Activated T-cell treated with anti-CD3 and anti-CD28 coated beads, Interleukin-2, amount 50 U/mL, for 24 hours (primary cell): ENCODE measurements at regions not wholly inside any gene's neighbourhood (a gene's known extent, or its start where the extent isn't known, plus 50 kb on each side); places are given as distances from the start of the nearest gene placed in this dataset.
"Not testable (repeated sequence)": the region's sequence is repeated elsewhere in the genome, so short reads cannot be mapped to it uniquely, and the experiment has no call there.

Source experiments
- DNase-seq: peaks from one replicate; pipeline ENCODE4 v3.0.0-alpha.2; 2020
- H3K27ac Mint-ChIP-seq: 2 replicates; pipeline ENCODE4 v1.8.0; 2020; ENCODE audit warnings: mild to moderate bottlenecking, mixed read lengths
- H3K27me3 Mint-ChIP-seq: 2 replicates; pipeline ENCODE4 v1.8.0; 2020; ENCODE audit warnings: mixed read lengths
- H3K36me3 Mint-ChIP-seq: 2 replicates; pipeline ENCODE4 v1.8.0; 2020; ENCODE audit warnings: low read depth, mixed read lengths
- H3K4me1 Mint-ChIP-seq: 2 replicates; pipeline ENCODE4 v1.8.0; 2020; ENCODE audit warnings: low read depth, mixed read lengths
- H3K4me3 Mint-ChIP-seq: 2 replicates; pipeline ENCODE4 v1.8.0; 2020; ENCODE audit warnings: mild to moderate bottlenecking, moderate library complexity, mixed read lengths
- H3K9me3 Mint-ChIP-seq: 2 replicates; pipeline ENCODE4 v1.8.0; 2020; ENCODE audit warnings: mixed read lengths

DNA sequence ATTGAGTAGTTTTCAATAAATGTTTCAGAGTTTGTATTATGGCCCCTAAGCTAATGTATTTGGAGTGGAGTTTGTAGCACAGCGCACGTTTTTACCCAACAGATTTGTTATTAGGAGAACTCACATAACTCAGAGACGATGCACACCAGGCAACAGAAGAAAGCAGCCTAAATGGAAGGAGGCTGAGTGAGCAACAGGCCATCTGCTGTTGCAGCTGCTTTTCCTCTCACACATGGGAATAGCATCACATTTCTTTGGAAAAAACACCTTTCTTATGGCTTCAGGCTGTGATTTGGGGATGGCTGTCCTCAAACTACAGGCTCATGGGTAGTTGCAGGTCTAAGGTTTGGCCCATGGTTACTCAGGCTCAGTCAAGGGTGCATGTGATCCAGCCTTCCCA lies 469.3 kb upstream of the MCTP2 start:
- H3K27me3 Mint-ChIP-seq: peaks cover 11% of the 10 kb centered on the region
- peaks cover 5% of the 10 kb centered on the region for H3K9me3 Mint-ChIP-seq
- no peak for DNase-seq
- no peaks in the 10 kb centered on the region for H3K4me1 Mint-ChIP-seq
- H3K27ac Mint-ChIP-seq: no peak overlapping the region
- H3K36me3 Mint-ChIP-seq: no peaks in the 10 kb centered on the region
- no peak overlapping the region for H3K4me3 Mint-ChIP-seq

DNA sequence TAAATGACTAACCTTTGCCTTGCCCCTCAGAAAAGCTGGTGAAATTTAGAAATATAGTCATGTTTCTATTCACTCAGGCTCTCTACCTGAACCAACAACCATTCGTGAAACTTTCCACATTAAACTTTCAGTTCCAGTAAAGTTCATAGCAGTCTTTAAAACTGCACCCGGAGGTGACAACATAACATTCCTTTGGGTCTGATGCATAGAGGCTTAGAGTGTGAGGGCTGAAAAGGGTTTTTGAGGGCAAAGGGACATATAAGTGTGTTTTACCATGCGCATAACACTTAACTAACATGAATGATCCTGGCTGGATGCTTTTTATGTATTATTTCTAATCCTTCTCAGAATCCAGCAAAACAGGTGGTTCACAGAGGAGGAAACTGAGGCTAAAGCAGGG lies 471.7 kb upstream of the MCTP2 start:
- Mint-ChIP-seq H3K27ac (no peak overlapping the region), H3K36me3 (no peaks in the 10 kb centered on the region), H3K4me1 (no peaks in the 10 kb centered on the region), H3K4me3 (no peak overlapping the region), H3K9me3 (peaks cover 9% of the 10 kb centered on the region), H3K27me3 (peaks cover 3% of the 10 kb centered on the region)
- no peak for DNase-seq

DNA sequence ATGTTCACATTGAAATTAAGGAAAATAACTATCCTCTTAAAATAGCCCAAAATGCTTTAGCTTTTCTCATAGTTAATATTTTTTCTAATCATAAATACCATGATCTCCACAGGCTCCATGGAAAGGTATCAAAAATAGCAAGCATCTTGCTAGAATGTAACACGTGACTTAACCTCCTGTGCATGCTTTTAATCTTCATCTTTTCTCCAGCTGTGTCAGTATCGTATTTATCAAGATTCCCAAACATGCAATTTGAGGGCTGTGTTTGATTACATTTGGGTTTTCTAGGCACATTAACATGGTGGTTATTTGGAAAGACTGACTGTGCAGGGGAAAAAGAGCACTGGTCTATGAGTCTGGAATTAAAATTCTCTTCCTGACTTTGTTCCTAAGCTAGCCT lies 472.5 kb upstream of the MCTP2 start:
- Mint-ChIP-seq H3K4me3 (no peak overlapping the region), H3K27ac (no peak overlapping the region), H3K36me3 (no peaks in the 10 kb centered on the region), H3K4me1 (no peaks in the 10 kb centered on the region), H3K27me3 (peaks cover 3% of the 10 kb centered on the region), H3K9me3 (peaks cover 9% of the 10 kb centered on the region)
- no peak for DNase-seq

DNA sequence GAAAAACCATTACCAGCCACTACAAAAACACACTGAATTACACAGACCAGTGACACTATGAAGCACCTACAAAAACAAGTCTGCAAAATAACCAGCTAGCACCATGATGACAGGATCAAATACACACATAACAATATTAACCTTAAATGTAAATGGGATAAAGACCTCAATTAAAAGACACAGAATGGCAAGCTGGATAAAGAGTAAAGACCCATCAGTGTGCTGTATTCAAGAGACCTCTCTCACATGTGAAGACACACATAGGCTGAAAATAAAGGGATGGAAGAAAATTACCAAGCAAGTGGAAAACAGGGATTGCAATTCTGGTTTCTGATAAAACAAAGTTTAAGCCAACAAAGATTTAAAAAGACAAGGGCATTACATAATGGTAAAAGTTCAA lies 482.7 kb upstream of the MCTP2 start:
- Mint-ChIP-seq H3K9me3 (peaks cover 29% of the 10 kb centered on the region), H3K4me1 (no peaks in the 10 kb centered on the region), H3K36me3 (no peaks in the 10 kb centered on the region), H3K27me3 (peaks cover 15% of the 10 kb centered on the region), H3K27ac (no peak overlapping the region), H3K4me3 (no peak overlapping the region)
- no peak for DNase-seq

DNA sequence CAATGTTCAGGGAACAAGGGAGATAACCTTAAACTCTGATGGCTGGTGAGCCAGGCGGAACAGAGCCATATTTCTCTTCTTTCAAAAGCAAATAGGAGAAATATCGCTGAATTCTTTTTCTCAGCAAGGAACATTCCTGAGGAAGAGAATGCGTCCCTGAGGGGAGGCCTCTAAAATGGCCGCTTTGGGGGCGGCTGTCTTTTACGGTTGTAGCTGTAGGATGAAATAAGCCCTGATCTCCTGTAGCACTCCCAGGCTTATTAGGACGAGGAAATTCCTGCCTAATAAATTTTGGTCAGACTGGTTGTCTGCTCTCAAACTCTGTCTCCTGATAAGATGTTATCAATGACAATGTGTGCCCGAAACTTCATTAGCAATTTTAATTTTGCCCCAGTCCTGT lies 496.4 kb upstream of the MCTP2 start:
- H3K4me3 Mint-ChIP-seq, H3K4me1 Mint-ChIP-seq, H3K27ac Mint-ChIP-seq, H3K36me3 Mint-ChIP-seq, H3K27me3 Mint-ChIP-seq, DNase-seq: not testable (repeated sequence)
- peaks cover 17% of the 10 kb centered on the region for H3K9me3 Mint-ChIP-seq

DNA sequence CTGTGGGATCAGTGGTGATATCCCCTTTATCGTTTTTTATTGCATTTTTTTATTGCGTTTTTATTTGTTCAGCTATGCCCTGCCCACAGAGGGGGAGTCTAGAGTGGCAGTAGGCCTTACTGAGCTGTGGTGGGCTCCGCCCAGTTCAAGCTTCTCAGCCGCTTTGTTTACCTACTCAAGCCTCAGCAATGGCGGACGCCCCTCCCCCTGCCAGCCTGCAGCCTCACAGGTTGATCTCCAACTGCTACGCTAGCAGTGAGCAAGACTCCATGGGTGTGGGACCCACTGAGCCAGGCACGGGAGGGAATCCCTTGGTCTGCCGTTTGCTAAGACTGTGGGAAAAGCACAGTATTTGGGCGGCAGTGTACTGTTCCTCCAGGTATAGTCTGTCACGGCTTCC lies 500.6 kb upstream of the MCTP2 start:
- DNase-seq: no peak
- Mint-ChIP-seq H3K27ac (no peak overlapping the region), H3K9me3 (peaks cover 20% of the 10 kb centered on the region), H3K27me3 (peaks cover 3% of the 10 kb centered on the region), H3K4me3 (no peak overlapping the region), H3K36me3 (no peaks in the 10 kb centered on the region), H3K4me1 (no peaks in the 10 kb centered on the region)

DNA sequence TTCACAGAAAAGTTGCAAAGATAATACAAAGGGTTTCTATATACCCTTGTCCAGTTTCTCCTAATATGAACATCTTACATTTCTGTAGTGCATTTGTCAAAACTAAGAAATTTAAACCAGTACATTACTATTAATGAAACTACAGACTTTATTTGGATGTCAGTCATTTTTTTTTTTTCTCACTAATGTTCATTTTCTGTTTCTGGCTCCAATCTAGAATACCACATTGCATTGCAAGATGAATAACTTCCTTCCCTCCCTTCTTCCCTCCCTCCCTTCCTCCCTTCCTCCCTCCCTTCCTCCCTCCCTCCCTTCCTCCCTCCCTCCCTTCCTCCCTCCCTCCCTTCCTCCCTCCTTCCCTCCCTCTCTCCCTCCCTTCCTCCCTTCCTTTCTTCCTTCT lies 509.2 kb upstream of the MCTP2 start:
- no peaks in the 10 kb centered on the region for H3K36me3 Mint-ChIP-seq
- H3K4me3 Mint-ChIP-seq: no peak overlapping the region
- no peak overlapping the region for H3K27ac Mint-ChIP-seq
- no peak for DNase-seq
- peaks cover 5% of the 10 kb centered on the region for H3K27me3 Mint-ChIP-seq
- H3K4me1 Mint-ChIP-seq: no peaks in the 10 kb centered on the region
- no peaks in the 10 kb centered on the region for H3K9me3 Mint-ChIP-seq

DNA sequence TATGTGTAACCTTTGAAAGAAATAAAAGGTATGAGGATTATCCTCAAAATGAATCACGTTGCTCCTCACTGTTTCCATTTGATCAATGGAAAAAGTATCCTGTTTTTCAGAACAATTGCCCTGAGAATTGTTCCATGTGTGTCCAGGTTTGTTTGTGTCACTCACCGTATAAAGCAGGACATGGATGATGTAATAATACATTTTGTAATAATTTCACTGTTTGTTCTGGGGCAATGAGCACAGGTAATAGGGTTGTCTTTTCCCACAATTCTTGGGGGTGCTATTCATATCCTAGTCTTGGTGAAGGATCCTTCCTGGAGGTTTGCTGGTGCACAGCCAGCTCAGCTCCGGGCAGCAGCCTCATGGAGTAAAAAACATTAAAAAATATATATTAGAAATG lies 510.8 kb upstream of the MCTP2 start:
- H3K36me3 Mint-ChIP-seq: no peaks in the 10 kb centered on the region
- no peaks in the 10 kb centered on the region for H3K9me3 Mint-ChIP-seq
- DNase-seq: no peak
- no peak overlapping the region for H3K27ac Mint-ChIP-seq
- H3K27me3 Mint-ChIP-seq: peaks cover 5% of the 10 kb centered on the region
- H3K4me1 Mint-ChIP-seq: no peaks in the 10 kb centered on the region
- H3K4me3 Mint-ChIP-seq: no peak overlapping the region

DNA sequence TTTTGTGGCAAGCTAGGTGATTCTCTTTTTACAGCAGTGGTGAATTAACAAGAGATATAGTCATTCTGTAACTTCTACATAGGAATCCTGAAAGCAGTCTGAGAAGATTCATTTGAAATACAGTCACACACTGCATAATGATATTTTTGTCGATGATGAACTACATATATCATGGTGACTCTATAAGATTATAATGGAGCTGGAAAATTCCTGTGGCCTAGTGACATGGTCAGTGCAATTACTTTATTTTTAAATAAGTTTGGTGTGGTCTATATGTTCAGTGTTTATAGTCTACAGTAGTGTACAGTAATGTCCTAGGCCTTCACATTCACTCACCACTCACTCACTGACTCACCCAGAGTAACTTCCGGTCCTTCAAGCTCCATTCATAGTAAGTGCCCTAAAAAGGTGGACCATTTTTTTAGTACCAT lies 511.4 kb upstream of the MCTP2 start:
- no peak overlapping the region for H3K27ac Mint-ChIP-seq
- H3K9me3 Mint-ChIP-seq: no peaks in the 10 kb centered on the region
- H3K4me3 Mint-ChIP-seq: no peak overlapping the region
- DNase-seq: no peak
- H3K36me3 Mint-ChIP-seq: no peaks in the 10 kb centered on the region
- H3K4me1 Mint-ChIP-seq: no peaks in the 10 kb centered on the region
- peaks cover 5% of the 10 kb centered on the region for H3K27me3 Mint-ChIP-seq

DNA sequence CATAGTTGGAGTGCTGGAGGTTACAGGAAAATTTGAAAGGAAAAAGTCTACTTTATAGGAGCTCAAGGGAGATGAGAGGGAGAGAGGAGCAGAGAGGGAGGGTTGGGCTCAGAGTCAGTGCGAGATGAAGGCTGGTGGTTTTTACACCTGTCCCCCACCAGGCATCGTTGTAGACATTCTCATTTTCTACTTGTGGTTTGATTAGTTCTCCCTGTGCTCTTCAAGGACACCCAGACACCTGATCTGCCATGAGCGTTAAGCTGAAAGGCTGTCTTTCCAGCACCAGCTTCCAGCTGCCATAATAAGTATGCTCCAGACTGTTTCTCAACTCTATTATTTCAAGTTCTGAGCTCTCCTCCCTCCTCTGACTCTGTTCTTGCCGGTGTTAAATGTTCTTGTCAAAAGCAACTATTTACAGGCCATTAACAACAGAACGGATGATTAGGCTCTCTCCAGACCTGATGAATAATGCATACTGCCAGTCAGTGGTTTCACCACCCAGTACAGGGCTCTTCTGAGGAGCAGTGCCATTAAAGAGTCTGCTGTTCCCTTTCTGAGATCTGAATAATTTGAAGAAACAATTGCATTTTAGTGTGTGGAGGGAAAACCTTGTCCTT lies 514.6 kb upstream of the MCTP2 start:
- Mint-ChIP-seq H3K27ac (no peak overlapping the region), H3K4me3 (no peak overlapping the region), H3K36me3 (no peaks in the 10 kb centered on the region), H3K27me3 (peaks cover 5% of the 10 kb centered on the region), H3K9me3 (no peaks in the 10 kb centered on the region), H3K4me1 (no peaks in the 10 kb centered on the region)
- no peak for DNase-seq

DNA sequence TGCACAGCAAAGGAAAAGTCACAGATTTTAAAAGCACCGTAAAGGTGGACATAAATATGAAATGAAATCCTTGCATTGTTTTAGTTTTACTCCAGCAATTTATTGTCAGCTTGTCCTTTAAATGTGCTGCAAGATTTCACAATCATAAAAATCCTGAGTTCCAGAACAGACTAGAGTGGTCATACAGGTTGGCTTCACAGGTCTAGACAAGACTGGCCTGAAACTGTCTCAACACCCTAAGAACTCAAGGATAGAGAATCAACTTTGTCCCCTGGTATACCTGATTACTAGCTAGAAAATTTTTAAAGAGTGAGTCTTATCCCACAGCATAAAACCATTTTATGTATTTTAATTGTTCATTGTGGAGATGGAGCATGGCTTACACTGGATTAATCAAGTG lies 521.7 kb upstream of the MCTP2 start:
- no peaks in the 10 kb centered on the region for H3K27me3 Mint-ChIP-seq
- H3K9me3 Mint-ChIP-seq: no peaks in the 10 kb centered on the region
- no peak overlapping the region for H3K4me3 Mint-ChIP-seq
- H3K27ac Mint-ChIP-seq: no peak overlapping the region
- no peak for DNase-seq
- no peaks in the 10 kb centered on the region for H3K4me1 Mint-ChIP-seq
- H3K36me3 Mint-ChIP-seq: no peaks in the 10 kb centered on the region

DNA sequence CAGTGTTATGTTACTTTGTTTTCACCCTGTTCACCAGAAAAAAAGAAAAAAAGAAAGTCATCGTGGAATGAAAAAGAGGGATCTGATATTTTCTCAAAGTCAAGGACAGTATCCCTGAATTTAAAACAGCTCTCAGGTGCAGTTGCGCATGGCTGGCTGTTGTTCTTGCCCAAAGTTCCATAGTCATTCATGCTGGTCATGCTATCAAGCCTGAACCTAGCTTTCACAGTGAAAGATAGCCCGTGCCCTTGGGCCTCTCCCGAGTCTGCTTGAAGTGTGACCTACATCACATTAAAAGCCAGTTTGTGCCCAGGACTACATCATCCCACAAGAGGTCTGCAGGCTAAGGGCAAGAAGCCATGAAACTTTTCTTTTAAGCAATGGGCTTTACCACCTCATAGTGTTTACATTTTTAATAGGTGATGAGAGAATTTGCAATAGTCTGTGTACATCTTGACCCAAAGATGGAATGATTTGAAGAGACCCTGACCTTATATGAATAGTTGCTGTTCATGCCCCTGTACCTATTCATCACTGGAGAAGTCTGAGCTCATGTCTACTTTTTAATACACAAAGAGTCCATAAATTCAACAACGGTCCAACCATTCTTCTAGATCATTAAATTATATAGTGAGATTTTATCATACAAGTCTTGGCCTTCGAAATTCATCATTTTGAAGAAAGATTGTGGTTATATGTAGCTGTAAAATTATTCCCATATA lies 522.5 kb upstream of the MCTP2 start:
- no peak overlapping the region for H3K4me3 Mint-ChIP-seq
- DNase-seq: no peak
- H3K27me3 Mint-ChIP-seq: no peaks in the 10 kb centered on the region
- no peak overlapping the region for H3K27ac Mint-ChIP-seq
- H3K9me3 Mint-ChIP-seq: no peaks in the 10 kb centered on the region
- no peaks in the 10 kb centered on the region for H3K36me3 Mint-ChIP-seq
- H3K4me1 Mint-ChIP-seq: no peaks in the 10 kb centered on the region

DNA sequence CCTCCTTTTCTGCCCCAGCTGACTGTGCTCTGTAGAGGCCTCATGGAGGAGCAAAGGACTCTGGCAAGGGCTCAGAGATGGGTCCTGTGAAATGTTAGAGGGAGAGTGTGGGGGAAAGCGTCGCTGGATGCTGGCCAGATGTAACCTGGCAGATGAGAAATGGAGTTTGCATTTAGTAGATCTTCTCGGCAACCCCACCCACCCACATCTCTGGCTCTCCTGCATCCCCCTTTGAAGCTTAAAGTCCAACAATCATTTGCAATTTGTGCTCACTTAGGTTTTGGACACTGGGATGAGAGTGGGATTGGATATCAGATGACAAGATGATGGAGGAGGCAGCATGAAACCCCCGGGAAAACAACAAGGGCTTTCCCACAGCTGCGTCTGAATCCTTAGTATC lies 523.6 kb upstream of the MCTP2 start:
- H3K9me3 Mint-ChIP-seq: no peaks in the 10 kb centered on the region
- no peak overlapping the region for H3K4me3 Mint-ChIP-seq
- H3K4me1 Mint-ChIP-seq: no peaks in the 10 kb centered on the region
- no peaks in the 10 kb centered on the region for H3K36me3 Mint-ChIP-seq
- H3K27ac Mint-ChIP-seq: no peak overlapping the region
- no peak for DNase-seq
- peaks cover 4% of the 10 kb centered on the region for H3K27me3 Mint-ChIP-seq

DNA sequence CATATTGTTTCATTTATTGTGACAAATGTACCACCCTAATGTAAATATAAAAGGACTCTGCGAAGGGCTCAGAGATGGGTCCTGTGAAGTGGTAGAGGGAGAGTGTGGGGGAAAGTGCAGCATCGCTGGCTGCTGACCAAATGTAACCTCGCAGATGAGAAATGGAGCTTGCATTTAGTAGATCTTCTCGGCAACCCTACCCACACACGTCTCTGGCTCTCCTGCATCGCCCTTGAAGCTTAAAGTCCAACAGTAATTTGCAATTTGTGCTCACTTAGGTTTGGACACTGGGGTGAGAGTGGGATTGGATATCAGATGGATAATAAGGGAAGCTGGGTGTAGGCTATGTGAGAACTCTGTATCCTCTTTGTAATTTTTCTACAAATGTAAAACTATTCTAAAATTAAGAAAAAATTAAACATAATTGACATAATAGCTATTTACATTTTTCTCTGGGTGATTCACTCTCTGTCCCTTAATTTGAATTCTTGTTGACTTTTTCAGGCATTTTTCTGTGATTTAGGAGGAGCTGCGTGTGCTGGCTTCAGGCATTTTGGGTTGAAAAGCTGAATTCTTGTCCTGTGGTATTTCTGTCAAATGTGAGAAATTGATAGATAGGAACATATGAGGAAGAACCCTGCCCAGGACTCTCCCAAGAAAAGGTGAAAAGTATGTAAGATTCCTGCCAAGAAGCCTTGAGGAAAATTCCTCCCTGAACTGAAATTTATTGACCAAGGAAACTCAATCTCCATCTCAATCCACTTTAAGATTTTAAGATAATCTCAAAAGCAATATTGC lies 524.7 kb upstream of the MCTP2 start:
- no peak overlapping the region for H3K27ac Mint-ChIP-seq

More for the DNA sequence above, 524.7 kb upstream of the MCTP2 start:
- Mint-ChIP-seq H3K4me1 (no peaks in the 10 kb centered on the region), H3K36me3 (no peaks in the 10 kb centered on the region), H3K4me3 (no peak overlapping the region), H3K27me3 (peaks cover 5% of the 10 kb centered on the region), H3K9me3 (no peaks in the 10 kb centered on the region)
- DNase-seq: no peak
